EL (cell line): ENCODE measurements at regions not wholly inside any gene's neighbourhood (a gene's known extent, or its start where the extent isn't known, plus 50 kb on each side); places are given as distances from the start of the nearest gene placed in this dataset.
"Not testable (repeated sequence)": the region's sequence is repeated elsewhere in the genome, so short reads cannot be mapped to it uniquely, and the experiment has no call there.

Experiments used
- DNase-seq: peaks from one replicate; pipeline ENCODE4 v3.0.0-alpha.2; 2016

GRCh38 chr4:20046931-20047677, 204.6 kb upstream of the SLIT2 start:
- DNase-seq, result peak; percentile 18

DNA sequence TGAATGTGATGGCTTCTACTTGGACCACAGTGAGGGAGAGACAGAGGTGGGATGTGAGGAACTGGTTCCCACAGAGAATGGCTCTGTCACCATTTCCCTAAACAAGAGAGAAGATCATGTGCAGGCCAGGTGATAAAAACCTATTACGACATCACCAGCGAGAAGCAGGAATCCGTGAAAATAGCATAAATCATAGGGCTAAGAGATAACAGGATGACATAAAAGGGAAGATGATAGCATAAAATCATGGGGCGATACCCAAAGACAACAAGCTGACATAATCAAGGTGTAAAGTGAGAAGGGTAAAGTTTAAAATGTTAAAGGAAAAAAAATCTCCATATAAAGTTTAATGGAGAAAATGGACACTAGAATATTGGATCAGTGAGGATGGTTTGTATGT, 205.5 kb upstream of the SLIT2 start:
- DNase-seq, result no peak

- DNase-seq, result no peak
Observed at GRCh38 chr4:20044966-20045365, 206.7 kb upstream of the SLIT2 start.

DNA sequence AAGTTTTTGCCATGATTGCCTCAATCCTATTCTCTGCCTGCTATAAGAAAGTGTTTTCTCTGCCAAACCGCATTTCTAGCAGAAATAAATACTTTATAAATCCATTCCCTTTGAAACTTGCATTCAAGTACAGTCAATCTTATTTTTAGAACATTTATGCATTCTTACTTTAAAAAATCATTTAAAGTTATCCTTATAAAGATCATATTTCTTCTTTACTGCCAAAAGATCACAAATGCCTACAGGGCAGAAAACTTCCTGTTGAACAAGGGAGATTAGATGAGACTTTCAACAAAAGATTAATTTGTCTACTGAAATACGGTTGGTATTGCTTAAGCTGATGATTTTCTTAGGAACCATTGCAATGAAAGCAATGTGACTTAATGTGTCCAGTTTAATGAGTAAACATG, 207.2 kb upstream of the SLIT2 start:
- DNase-seq, result peak; percentile 48

- no peak for DNase-seq
Observed at GRCh38 chr4:20043991-20044390, 207.7 kb upstream of the SLIT2 start.

GRCh38 chr4:20042769-20043168, 208.9 kb upstream of the SLIT2 start:
- DNase-seq, result no peak

DNA sequence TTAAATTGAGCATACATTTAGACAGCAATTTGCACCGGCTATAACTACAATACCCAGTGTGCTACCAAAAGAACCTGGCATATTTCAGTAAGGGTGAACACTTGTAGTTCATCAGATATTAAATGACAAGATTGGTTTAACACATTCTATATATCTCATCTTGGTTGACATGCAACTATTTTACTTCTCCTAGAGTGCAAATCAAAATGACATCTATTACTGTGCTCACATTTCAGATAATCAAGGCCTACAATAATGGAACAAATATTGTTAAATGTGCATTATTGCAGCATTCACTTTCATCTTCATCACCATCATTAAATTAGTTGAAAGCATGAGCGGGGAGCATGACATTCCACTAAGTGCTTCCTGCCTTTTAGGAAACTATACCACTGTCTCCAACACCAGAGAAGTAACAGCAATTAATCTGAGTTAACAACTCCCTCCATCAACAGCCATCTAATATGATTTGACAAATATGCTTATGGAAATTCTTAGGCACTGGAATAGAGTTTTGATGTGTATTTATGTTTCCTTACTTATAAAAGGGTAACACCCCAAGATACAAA, 209.8 kb upstream of the SLIT2 start:
- DNase-seq, result no peak

DNA sequence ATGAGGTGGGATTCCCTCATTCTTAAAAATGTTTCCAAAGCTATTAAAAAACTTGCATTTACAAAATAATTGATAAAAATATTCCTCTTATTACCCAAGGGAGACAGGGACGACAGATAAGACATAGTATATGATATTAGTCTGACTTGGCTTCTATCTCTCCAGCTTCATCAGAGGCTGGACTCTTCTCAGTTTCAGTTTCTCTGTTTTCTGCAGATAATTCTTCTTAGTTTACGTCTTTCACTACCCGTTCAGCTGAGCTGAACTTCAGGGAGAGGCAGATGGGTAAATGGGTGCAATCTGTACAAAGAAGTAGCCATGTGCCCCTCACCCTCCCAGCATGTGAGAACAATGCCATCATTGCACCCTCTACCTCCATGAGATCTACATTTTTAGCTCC, 214.0 kb upstream of the SLIT2 start:
- no peak for DNase-seq

GRCh38 chr4:20030108-20030507, 221.6 kb upstream of the SLIT2 start:
- no peak for DNase-seq

DNA sequence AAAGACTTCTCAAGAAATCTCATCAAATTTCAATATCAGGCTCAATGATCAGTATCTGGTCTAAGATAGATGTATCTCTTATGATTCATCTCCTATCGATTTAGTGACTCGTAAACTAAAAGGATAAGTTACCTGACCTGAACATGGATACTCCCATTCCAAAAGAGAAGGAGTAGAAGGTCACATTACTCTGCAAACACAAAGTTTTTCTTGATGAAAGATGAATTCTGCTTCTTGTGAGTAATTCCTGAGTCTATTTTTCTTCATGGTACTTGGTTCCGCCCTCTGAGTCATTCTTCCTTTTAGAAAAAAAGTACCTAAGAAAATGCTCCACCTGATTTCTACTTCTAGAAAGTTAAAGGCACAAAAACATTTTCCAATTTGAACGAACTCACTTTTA, 223.1 kb upstream of the SLIT2 start:
- DNase-seq, result peak; percentile 24

- no peak for DNase-seq
Observed at GRCh38 chr4:20026456-20026855, 225.2 kb upstream of the SLIT2 start.

GRCh38 chr4:20022471-20022870, 229.2 kb upstream of the SLIT2 start:
- no peak for DNase-seq

DNA sequence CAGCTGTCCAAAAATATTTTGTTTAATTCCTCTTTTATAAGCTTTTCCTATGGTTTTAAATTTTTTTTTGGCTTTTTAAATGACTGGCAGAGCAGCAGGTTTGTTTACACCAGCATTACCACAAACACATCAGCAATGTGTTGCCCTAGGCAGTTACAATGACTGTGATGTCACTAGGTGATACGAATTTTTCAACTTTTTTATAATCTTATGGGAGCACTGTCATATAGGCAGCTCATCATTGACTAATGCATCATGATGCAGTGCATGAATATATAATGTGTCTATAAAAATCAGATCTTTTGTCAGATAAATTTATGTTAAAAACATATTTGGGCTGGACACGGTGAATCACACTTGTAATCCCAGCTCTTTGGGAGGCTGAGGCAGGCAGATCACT, 231.6 kb upstream of the SLIT2 start:
- DNase-seq, result no peak

DNA sequence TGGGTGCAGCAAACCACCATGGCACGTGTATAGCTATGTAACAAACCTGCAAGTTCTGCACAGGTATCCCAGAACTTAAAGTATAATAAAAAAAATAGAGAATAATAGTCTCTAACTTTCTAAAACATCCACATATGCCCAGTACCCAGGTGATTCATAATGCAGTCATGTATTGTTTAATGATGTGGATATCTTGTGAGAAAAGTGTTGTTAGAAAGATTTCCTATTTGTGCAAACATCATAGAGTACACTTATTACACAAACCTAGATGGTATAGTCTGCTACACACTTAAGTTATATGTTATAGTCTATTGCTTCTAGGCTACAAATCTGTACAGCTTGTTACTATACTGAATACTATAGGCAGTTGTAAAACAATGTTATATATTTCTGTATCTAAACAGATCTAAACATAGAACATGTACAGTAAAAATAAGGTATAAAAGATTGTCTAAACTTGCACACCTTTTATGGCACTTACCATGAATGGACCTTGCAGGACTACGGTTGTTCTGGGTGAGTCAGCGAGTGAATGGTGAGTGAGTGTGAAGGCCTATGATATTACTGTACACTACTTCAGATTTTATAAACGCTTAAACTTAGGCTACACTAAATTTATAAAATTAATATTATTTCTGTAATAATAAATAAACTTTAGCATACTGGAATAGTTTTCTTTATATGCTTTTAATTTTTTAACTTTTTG, 232.2 kb upstream of the SLIT2 start:
- DNase-seq, result peak; percentile 40

DNA sequence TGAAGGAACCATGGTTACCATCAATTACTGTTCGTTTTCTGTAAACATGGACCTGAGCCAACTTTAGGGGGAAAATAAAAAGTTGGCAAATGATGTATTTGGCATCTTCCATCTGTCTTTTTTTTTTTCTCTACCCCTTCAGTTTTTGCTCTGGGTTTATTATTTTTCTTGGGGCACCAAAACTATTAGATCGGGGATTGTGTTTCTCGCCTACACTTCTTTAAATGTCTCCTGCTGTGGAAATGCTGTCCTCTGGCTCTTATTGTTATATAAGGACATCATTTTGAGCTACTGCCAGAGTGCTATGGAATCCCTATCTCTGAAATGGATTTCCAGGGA, 234.0 kb upstream of the SLIT2 start:
- DNase-seq, result no peak

DNA sequence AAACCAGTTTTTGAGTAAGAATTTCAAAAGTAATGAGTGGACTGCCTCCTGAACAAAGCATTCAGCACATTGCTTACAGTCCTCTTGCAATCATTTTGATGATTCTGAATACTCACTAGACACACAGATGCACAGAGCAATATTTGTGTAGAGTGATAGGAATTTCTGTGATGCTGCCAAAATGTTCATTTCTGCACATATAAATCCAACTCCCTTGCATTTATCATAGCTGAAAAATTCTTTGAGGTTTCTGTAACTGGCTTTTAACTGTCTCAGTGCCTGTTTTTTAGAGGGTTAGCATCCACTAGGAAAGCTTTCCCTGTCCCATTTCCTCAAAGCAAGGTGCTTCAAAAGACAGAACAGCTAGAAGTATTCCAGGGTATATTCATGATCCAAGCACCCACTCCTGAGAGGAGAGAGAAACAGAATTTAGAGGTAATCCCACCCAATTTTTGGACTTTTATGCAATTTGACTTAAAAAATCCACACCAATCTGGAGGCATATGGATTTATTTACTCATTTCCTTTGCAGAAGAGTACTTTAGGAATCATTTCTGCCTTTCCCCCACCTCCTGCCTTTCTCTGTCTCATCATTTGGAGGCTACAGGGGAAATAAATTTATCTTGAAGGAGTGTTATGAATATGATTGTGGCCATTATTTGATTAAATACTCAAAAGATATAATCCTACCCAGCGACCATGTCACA, 234.5 kb upstream of the SLIT2 start:
- peak; percentile 73 for DNase-seq

- DNase-seq, result no peak
Observed at GRCh38 chr4:20015636-20016224, 236.0 kb upstream of the SLIT2 start.

- not testable (repeated sequence) for DNase-seq
Observed at GRCh38 chr4:20003836-20004558, 247.7 kb upstream of the SLIT2 start.

DNA sequence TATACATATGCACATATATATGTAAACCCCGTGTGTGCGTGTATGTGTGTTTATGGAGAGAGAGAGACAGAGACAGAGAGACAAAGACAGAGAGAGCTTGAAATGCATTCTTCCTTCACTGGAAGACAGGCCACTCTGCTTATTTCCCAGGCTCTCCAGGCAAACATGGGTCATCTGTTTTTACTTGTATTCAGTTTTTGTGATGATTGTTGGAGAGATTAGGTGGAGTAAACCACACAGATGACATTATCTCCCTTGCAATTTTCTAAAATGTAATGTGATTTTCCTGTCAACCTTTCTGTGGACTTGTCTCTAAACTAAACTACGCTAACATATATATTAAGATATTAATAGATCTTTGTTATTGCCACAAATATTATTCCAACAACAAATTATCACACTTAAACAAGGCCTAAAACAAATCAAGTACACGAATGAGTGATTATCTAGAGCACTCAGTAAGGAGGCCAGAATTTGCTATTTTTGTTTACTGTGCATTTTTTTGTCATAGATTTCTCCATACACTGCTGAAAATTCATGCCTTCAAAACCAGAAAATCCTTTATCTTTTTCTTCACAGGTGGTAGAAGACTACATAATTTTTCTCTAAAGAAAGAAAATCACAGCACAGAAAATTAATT, 251.8 kb upstream of the SLIT2 start:
- DNase-seq, result no peak

GRCh38 chr4:19999276-19999675, 252.4 kb upstream of the SLIT2 start:
- DNase-seq, result no peak

- DNase-seq, result no peak
Observed at GRCh38 chr4:19993242-19993641, 258.5 kb upstream of the SLIT2 start.

DNA sequence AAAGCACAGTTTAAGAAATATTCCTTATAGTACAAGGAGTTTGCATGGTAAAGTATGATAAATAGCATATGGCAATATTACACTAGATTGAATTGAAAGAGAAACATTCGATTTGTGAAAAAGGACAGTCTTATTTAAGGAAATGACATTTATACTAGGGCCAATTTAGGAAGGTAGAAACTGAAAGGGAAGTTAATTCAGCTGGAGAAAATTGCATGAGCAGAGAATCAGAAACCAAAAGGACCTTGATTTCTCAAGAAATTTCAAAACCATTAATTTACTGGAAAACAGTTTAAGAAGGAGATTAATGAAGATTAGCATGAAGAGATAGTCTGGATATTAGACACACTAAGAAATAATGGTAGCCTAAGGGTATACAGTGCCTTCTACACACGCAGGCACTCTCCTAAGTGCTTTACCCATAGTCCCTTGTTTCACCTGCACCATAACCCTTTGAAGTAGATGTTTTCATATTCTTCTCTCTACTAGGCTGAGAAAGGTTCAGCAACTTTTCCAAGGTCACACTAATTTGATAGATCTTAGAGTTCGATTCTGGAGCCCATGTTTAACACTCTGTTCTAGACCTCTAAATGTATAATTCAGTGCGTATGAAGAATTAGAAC, 259.1 kb upstream of the SLIT2 start:
- DNase-seq, result no peak
